ENCODE measurements at regions not wholly inside any gene's neighbourhood (a gene's known extent, or its start where the extent isn't known, plus 50 kb on each side); places are given as distances from the start of the nearest gene placed in this dataset.

- no peak for DNase-seq (ENCODE audit: extremely low read depth in 1 of 2, low read depth in 1 of 2)
These were observed 99.0 kb upstream of the TNFSF11 start for GRCh38 chr13:42474954-42475353.

- no peak for DNase-seq (ENCODE audit: extremely low read depth in 1 of 2, low read depth in 1 of 2)
These were observed 96.3 kb upstream of the TNFSF11 start for GRCh38 chr13:42477596-42478190.

GRCh38 chr13:42478531-42479156, 95.3 kb upstream of the TNFSF11 start:
- DNase-seq (ENCODE audit: extremely low read depth in 1 of 2, low read depth in 1 of 2), result no peak

GRCh38 chr13:42484386-42484785, 89.6 kb upstream of the TNFSF11 start:
- DNase-seq (ENCODE audit: extremely low read depth in 1 of 2, low read depth in 1 of 2), result no peak

GRCh38 chr13:42485272-42485671, 88.7 kb upstream of the TNFSF11 start:
- DNase-seq (ENCODE audit: extremely low read depth in 1 of 2, low read depth in 1 of 2), result no peak

GRCh38 chr13:42486711-42487198, 87.2 kb upstream of the TNFSF11 start:
- DNase-seq (ENCODE audit: extremely low read depth in 1 of 2, low read depth in 1 of 2), result no peak

- DNase-seq (ENCODE audit: extremely low read depth in 1 of 2, low read depth in 1 of 2), result no peak
These were observed 86.7 kb upstream of the TNFSF11 start for GRCh38 chr13:42487221-42487620.

- DNase-seq (ENCODE audit: extremely low read depth in 1 of 2, low read depth in 1 of 2), result no peak
These were observed 83.3 kb upstream of the TNFSF11 start for GRCh38 chr13:42490676-42491075.

GRCh38 chr13:42492372-42492920, 81.5 kb upstream of the TNFSF11 start:
- DNase-seq (ENCODE audit: extremely low read depth in 1 of 2, low read depth in 1 of 2), result no peak

- DNase-seq (ENCODE audit: extremely low read depth in 1 of 2, low read depth in 1 of 2), result no peak
These were observed 79.8 kb upstream of the TNFSF11 start for GRCh38 chr13:42494157-42494556.

GRCh38 chr13:42495255-42495654, 78.7 kb upstream of the TNFSF11 start:
- no peak for DNase-seq (ENCODE audit: extremely low read depth in 1 of 2, low read depth in 1 of 2)

- peak in 1 of 2 donors; percentile 25 for DNase-seq (ENCODE audit: extremely low read depth in 1 of 2, low read depth in 1 of 2)
These were observed 78.2 kb upstream of the TNFSF11 start for GRCh38 chr13:42495751-42496150.

- peak in 1 of 2 donors; percentile 27 for DNase-seq (ENCODE audit: extremely low read depth in 1 of 2, low read depth in 1 of 2)
These were observed 76.9 kb upstream of the TNFSF11 start for GRCh38 chr13:42496926-42497554.

GRCh38 chr13:42497798-42498197, 76.2 kb upstream of the TNFSF11 start:
- peak in 1 of 2 donors; percentile 31 for DNase-seq (ENCODE audit: extremely low read depth in 1 of 2, low read depth in 1 of 2)

GRCh38 chr13:42498521-42498920, 75.4 kb upstream of the TNFSF11 start:
- DNase-seq (ENCODE audit: extremely low read depth in 1 of 2, low read depth in 1 of 2), result no peak
